Fibroblast of upper back skin (primary cell): ENCODE measurements at regions not wholly inside any gene's neighbourhood (a gene's known extent, or its start where the extent isn't known, plus 50 kb on each side); places are given as distances from the start of the nearest gene placed in this dataset.
"Not testable (repeated sequence)": the region's sequence is repeated elsewhere in the genome, so short reads cannot be mapped to it uniquely, and the experiment has no call there.

Experiments
- DNase-seq: peaks from one replicate; pipeline ENCODE4 v3.0.0-alpha.2; 2013

DNA sequence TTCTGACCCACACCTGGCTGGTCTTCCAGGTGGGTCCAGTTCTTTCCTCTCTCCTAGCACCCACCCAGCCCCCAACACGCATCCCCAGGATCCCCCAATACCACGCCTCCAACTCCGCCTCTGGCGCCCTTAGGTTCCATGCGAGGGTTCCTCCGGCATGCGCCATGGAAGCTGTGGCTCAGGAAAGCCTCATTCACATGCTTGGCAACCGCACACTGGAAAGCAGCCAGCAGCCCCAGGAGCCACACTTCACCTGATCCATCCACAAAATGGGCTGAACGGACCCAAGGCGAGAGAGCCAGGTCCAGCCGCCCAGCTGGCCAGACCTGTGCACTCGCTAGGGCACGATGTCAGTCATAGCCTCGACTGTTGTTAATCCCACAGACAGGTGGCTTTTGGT, 161.2 kb downstream of the PSMG1 start:
- no peak for DNase-seq

DNA sequence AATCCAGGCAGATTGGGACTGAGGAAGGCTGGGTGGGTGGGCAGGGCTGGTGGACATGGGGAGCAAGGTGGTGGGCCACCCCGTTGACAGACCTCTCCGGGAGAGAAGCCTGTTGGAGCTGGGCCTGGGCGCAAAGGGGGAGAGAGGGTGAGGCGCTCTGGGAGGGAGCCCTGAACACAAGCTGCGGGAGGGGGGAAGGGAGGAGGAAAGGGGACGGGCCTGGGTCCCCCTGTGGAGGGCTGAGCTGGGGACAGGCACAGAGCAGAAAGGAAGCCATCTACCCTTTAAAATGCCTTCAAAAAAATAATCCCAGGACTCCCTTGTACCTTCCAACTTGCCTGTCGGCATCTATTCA, 161.8 kb downstream of the PSMG1 start:
- no peak for DNase-seq

DNA sequence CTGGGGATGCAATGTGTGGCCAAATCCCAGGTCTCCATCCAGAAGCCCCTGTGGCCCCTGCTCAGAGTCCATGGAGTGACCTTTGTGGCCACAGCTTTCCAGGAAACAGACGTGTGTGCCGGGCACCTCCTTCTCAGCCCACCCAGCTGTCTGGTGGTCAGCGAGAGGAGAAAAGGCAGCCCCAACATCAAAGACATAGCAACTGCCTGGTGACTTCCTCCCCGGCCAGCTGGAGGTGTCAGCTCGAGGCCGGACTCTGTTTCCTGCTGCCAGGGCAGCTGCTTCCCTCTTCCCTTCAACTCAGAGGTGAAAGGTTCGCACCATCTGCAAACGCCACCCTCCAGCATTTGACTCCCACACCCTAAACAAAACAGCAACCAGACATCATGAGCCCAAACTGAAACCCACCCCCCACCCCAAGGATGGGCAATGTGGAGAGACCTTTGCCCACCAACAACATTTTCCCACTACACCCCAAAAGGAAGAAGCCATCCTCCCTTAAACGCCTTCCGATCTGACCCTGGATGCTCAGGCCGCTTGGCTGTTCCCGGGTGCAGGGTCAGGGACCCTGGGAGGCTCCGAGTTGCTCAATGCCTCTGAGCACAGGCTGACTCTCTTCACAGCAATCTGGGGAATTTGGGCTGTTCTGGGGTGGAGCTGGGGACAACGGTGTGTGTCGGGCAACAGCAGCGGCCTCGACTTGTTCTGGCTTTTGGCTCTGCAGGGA, 162.3 kb downstream of the PSMG1 start:
- peak; percentile 74 for DNase-seq

DNA sequence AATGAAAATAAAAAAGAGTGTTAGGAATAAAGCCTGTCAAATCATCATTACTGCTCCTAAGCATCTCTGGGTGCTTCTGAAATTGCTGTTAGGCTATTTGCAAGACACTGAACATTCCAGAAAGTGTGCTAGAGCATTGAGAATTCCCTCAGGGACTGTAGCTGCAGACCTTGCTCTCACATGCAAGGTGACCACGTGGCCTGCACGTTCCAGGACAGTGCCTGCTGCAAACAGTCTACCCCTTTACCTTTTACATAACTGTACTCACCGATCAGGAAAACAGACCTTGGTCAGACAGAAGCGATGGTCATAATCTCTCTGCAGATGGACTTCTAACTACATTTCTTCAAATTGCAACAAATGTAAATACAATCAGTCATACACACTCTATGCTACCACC, 164.5 kb downstream of the PSMG1 start:
- DNase-seq: no peak

DNA sequence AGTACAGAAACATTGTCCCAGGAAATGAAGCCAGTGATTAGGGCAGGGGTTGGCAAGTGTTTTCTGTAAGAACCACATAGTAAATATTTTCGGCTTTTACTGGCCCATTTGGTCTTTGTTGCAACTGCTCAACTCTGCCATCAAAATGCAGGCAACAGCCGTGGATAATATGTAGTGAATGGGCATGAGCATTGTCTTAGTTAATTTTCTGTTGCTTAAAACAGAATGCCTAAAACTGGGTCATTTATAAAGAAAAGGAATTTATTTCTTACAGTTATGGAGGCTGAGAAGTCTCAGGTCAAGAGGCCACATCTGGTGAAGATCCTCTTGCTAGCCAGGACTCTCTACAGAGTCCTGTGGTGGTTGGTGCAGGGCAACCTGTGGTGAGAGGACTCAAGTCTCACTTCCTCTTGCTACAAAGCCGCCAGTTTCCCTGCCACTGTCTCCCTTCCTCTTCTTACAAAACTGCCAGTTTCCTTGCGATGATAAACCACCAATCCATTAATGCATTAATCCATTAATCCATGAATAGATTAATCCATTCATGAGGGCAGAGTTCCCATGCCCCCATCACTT, 166.4 kb downstream of the PSMG1 start:
- DNase-seq: no peak

GRCh38 chr21:39014747-39015146, 168.5 kb downstream of the PSMG1 start:
- DNase-seq: peak; percentile 95

- no peak for DNase-seq
Observed at GRCh38 chr21:39012326-39013230, 170.7 kb downstream of the PSMG1 start.

- DNase-seq: no peak
Observed at GRCh38 chr21:39011911-39012310, 171.3 kb downstream of the PSMG1 start.

GRCh38 chr21:39010629-39011404, 172.4 kb downstream of the PSMG1 start:
- DNase-seq: no peak

DNA sequence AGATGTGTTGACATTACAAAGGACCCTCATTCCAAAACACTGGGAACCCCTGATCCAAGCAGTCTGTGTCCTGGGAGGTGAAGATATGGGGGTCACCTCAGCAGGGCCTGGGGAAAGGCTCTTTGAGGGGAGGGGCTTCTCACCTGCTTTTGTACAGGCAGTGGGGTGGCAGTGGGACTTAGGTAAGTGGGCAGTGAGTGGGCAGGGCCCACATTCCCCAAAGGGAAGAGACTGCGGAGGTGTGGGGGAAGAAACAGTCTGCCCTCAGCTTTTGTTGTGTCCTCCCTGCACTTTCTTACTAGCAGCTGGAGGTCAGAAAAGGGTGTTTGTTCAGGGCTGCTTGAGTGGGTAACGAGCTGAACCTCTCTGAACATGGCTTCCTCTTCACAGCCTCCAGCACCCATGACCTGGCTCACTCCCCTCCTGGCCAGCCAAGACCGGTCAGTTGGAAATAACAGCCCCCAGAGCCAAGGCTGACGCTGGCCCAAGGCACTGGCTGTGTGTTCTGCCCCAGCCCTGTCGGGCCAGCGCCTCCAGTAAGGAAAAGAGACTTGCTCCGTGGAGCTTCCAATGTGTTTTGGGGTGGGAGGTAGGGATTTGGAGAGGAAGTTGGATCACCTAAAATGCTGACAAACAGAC, 173.5 kb downstream of the PSMG1 start:
- no peak for DNase-seq

GRCh38 chr21:39007985-39008384, 175.3 kb downstream of the PSMG1 start:
- DNase-seq: no peak

DNA sequence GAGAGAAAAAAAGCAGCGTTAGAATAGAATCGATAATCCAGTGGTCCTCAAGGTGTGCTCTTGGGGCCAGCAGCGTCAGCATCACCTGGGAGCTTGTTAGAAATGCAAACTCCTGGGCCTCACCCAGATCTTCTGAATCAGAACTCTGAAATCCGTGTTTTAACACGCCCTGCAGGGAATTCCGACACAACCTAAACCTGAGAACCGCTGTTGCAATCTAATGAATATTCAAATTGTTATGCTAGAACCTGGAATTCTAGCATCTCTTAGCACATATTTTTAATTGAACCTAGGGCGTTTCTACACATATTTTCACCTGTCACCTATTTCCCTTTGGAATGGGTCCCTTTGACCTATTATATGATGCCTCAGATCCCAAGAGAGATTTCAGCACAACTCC, 175.7 kb downstream of the PSMG1 start:
- DNase-seq: no peak

- no peak for DNase-seq
Observed at GRCh38 chr21:39006571-39007311, 176.5 kb downstream of the PSMG1 start.

DNA sequence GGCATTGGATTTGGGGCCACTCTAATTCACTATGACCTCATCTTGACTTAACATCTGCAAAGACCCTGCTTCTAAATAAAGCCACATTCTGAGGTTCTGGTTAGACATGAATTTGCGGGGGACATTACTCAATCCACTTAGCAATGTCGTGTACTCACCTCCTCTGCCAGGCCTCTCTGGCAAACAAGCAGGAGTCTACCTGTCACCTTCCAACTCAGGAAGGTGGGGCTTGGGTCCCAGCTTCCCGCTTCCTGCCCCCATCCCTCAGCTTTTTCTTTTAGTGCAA, 177.8 kb downstream of the PSMG1 start:
- no peak for DNase-seq

DNA sequence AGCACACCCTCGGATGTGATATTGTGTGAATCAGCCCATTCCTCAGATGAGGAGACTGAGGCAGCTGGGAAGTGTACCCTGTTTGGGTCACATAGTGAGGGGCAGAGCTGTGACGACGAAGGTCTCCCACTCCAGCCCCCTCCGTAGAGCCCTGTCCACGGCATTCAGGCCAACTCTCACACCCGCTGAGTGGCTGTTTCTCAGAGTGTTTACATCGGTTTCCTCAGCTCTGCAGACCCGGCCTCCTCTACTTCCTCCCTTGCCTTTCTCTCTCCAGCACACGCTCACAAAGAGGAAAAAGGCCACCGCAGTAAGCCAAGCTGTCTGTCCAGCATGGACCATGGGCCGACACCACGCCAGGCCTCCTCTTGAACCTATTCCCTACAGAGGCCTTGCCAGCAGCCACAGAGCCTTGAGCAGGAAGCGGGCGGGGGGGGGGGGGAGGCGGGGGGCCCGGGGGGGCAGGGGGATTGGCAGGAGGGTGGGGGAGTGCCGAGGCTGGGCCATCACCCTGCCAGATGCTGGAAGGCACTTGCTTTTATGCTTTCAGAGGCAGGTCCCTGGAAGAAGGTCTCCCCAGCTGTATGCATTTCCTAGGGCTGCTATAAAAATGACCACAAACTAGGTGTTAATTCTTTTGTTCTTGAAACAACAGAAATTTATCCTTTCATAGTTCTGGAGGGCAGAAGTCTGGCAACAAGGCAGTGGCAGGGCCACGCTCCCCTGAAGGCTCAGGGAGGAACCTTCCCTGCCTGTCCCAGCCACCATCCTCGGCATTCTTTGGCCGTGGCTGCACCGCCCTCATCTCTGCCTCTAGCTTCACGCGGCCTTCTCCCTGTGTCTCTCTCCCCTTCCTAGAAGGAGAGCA, 178.4 kb downstream of the PSMG1 start:
- no peak for DNase-seq

- DNase-seq: no peak
Observed at GRCh38 chr21:39003982-39004633, 179.1 kb downstream of the PSMG1 start.

- DNase-seq: no peak
Observed at GRCh38 chr21:39001341-39001740, 181.9 kb downstream of the PSMG1 start.

DNA sequence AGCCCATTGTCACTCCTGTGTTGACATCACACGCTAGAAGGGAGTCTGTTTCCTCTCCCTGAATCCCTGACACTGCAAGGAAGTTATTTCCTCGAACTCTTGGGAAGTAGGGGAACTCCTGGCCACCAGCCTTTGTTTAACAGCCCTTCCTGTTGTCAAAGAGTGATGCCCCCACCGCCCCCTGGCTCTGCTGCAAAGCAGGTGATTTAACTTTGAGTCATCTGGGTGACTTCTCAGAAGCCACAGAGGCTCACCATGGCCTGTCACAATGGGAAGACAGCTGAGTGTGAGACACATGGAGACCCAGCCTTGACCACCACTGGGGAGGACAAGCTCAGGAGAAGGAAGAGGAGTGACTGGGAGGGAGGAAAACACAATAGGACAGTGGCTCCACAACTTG, 182.8 kb downstream of the PSMG1 start:
- no peak for DNase-seq

DNA sequence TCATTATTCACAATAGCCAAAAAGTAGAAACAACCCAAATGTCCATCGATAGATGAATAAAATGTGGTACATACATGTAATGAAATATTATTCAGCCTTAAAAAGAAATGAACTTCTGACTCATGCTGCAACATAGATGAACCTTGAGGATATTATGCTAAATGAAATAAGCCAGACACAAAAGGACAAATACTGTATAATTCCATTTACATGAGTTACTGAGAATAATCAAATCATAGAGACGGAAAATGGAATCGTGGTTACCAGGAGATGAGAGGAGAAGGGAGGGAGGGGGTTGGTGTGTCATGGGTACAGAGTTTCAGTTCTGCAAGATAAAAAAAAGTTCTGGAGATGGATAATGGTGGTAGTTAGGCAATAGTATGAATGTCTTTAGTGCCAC, 184.1 kb downstream of the PSMG1 start:
- peak; percentile 59 for DNase-seq

DNA sequence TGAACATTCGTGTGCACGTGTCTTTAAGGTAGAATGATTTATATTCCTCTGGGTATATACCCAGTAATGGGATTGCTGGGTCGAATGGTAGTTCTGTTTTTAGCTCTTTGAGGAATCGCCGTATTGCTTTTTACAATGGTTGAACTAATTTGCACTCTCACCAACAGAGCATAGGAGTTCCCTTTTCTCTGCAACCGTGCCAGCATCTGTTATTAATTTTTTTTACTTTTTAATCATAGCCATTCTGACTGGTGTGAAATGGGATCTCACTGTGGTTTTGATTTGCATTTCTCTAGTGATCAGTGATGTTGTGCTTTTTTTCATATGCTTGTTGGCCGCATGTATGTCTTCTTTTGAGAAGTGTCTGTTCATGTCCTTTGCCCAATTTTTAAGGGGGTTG, 185.0 kb downstream of the PSMG1 start:
- DNase-seq: not testable (repeated sequence)

- not testable (repeated sequence) for DNase-seq
Observed at GRCh38 chr21:38997843-38998175, 185.4 kb downstream of the PSMG1 start.
